ENCODE measurements at regions not wholly inside any gene's neighbourhood (a gene's known extent, or its start where the extent isn't known, plus 50 kb on each side); places are given as distances from the start of the nearest gene placed in this dataset.

GRCh38 chr1:5001466-5001865 is 347.1 kb downstream of the AJAP1 start:
- TF ChIP-seq, protein P1, sequence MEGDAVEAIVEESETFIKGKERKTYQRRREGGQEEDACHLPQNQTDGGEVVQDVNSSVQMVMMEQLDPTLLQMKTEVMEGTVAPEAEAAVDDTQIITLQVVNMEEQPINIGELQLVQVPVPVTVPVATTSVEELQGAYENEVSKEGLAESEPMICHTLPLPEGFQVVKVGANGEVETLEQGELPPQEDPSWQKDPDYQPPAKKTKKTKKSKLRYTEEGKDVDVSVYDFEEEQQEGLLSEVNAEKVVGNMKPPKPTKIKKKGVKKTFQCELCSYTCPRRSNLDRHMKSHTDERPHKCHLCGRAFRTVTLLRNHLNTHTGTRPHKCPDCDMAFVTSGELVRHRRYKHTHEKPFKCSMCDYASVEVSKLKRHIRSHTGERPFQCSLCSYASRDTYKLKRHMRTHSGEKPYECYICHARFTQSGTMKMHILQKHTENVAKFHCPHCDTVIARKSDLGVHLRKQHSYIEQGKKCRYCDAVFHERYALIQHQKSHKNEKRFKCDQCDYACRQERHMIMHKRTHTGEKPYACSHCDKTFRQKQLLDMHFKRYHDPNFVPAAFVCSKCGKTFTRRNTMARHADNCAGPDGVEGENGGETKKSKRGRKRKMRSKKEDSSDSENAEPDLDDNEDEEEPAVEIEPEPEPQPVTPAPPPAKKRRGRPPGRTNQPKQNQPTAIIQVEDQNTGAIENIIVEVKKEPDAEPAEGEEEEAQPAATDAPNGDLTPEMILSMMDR (IDR thresholded peaks at IDR 0.05): no peak
- TF ChIP-seq POLR2A (IDR thresholded peaks at IDR 0.05): no peak
